HTR-8/SVneo (cell line): ENCODE measurements at regions not wholly inside any gene's neighbourhood (a gene's known extent, or its start where the extent isn't known, plus 50 kb on each side); places are given as distances from the start of the nearest gene placed in this dataset.
"Not testable (repeated sequence)": the region's sequence is repeated elsewhere in the genome, so short reads cannot be mapped to it uniquely, and the experiment has no call there.

Source experiments
- DNase-seq: peaks from one replicate; pipeline ENCODE4 v3.0.0; 2011; ENCODE audit warnings: low spot score, mixed read lengths; ENCODE audit not compliant: insufficient read length
- FAIRE-seq: peaks from 2 replicates; lab custom pipeline; 2011; peaks lifted over from hg19 to GRCh38; lab: Jason Lieb, UNC

DNA sequence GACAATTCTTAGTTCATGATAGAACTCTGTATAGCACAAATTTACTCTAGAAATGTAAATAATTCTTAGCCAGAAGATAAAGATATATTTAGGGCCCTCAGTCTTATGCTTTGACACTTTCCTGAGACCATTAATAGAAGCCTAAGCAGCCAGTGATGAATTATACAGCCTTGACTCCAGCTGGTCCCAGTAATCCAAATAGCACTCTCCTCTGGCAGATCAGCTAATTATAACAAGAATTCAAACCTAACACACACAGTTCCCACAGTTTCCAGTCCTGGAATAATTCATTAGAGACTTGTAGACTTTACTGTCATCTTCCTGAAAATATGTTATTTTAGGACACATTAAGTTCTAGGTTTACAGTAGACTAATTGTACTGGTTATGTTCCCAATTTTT is 50.4 kb downstream of the SHOC1 start:
- FAIRE-seq (no peak), DNase-seq (no peak)

- peak; percentile 31 for DNase-seq
- peak; percentile 93 for FAIRE-seq
Measured at GRCh38 chr9:111743275-111743674, 51.5 kb downstream of the SHOC1 start.

- DNase-seq, result no peak
- FAIRE-seq, result no peak
Measured at GRCh38 chr9:111740739-111741138, 54.0 kb downstream of the SHOC1 start.

- no peak for FAIRE-seq
- no peak for DNase-seq
Measured at GRCh38 chr9:111736714-111737113, 58.0 kb downstream of the SHOC1 start.

GRCh38 chr9:111735344-111735743 is 59.4 kb downstream of the SHOC1 start:
- not testable (repeated sequence) for DNase-seq, FAIRE-seq

- DNase-seq, result no peak
- FAIRE-seq, result no peak
Measured at GRCh38 chr9:111731928-111732327, 62.8 kb downstream of the SHOC1 start.

DNA sequence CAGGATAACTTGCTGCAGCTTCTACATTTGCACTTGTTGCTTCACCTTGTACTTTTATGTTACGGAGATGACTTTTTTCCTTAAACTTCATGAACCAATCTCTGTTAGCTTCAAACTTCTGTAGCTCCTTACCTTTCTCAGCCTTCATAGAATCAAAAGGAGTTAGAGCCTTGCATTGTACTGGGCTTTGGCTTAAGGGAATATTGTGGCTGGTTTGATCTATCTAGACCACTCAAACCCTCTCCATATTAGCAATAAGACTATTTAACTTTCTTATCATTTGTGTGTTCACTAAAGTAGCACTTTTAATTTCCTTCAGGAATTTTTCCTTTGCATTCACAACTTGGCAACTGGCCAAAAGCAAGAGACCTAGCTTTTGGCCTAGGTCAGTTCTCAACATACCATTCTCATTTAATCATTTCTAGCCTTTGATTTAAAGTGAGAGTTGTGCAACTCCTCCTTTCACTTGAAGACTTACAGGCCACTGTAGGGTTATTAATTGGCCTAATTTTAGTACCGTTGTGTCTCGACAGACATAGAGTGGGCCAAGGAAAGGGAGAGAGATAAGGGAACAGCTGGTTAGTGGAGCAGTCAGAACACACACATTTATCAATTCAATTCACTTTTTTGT is 63.7 kb downstream of the SHOC1 start:
- DNase-seq (no peak), FAIRE-seq (peak; percentile 16)

DNA sequence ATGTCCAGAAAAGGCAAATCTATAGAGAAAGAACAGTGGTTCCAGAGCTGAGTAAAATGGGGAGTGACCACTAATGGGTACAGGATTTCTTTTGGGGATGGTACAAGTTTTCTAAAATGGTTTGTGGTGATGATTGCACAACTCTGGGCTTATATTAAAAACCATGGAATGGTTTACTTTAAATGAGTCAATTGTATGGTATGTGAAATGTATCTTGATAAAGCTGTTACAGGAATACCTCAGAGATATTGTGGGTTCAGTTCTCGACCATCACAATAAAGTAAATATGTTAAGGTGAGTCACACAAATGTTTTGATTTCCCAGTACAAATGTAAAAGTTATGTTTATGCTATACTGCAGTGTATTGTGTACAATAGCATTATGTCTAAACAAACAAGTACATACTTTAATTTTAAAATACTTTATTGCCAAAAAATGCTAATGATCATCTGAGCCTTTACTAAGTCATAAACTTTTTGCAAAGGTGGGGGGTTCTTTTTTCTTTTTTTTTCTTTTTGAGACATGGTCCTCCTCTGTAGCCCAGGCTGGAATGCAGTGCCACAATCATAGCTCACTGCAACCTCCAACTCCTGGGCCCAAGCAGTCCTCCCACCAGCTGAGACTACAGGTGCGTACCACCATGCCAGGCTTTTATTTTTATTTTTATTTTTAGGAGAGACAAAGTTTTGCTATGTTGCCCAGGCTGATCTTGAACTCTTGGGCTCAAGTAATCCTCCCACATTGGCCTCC is 65.9 kb downstream of the SHOC1 start:
- no peak for FAIRE-seq
- DNase-seq, result peak; percentile 22

GRCh38 chr9:111728143-111728542 is 66.6 kb downstream of the SHOC1 start:
- no peak for FAIRE-seq
- DNase-seq, result no peak

GRCh38 chr9:111726949-111727348 is 65.5 kb downstream of the GNG10 start:
- no peak for FAIRE-seq
- DNase-seq, result no peak

DNA sequence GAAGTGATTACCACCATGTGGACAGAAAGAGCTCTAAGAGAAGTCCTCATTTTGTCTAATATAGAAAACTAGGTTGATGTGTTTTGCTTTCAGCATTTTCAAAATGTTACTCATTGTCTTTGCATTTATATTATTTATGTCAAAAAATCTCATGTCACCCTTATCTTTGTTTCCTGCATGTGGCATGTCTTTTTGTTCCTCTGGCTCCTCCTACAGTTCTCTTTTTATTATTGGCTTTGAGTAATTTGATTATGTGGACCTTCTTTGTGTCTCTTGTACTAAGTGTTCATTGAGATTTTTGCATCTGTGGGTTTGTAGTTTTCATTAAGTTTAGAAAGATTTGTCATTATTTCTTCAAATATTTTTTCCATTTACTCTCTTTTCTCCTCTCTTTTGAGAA is 58.8 kb downstream of the GNG10 start:
- DNase-seq (no peak), FAIRE-seq (no peak)
